BLaER1 treated with 17β-estradiol and CSF1 and Interleukin-3, amounts not matched to agents 10 nM and 100 nM (cell line): ENCODE measurements at regions not wholly inside any gene's neighbourhood (a gene's known extent, or its start where the extent isn't known, plus 50 kb on each side); places are given as distances from the start of the nearest gene placed in this dataset.
"Not testable (repeated sequence)": the region's sequence is repeated elsewhere in the genome, so short reads cannot be mapped to it uniquely, and the experiment has no call there.

Experiments used
- H3K27ac ChIP-seq, 11 experiments: shearing (Covaris generic); formaldehyde crosslinking; 2 replicates each; pipeline ENCODE4 v1.8.1; 2022
- H3K27me3 ChIP-seq, 11 experiments: shearing (Covaris generic); formaldehyde crosslinking; 2 replicates each; pipeline ENCODE4 v1.8.1; 2022
- H3K36me3 ChIP-seq, 11 experiments: shearing (Covaris generic); formaldehyde crosslinking; 2 replicates each; pipeline ENCODE4 v1.8.1; 2022
- H3K4me1 ChIP-seq, 10 experiments: shearing (Covaris generic); formaldehyde crosslinking; 2 replicates each; pipeline ENCODE4 v1.8.1; 2022
- H3K4me2 ChIP-seq, 11 experiments: shearing (Covaris generic); formaldehyde crosslinking; 2 replicates each; pipeline ENCODE4 v1.8.1; 2022
- H3K4me3 ChIP-seq, 10 experiments: shearing (Covaris generic); formaldehyde crosslinking; 2 replicates each; pipeline ENCODE4 v1.8.1; 2022
- H3K9ac ChIP-seq, 11 experiments: shearing (Covaris generic); formaldehyde crosslinking; 2 replicates each; pipeline ENCODE4 v1.8.1; 2022
- H3K9me3 ChIP-seq, 11 experiments: shearing (Covaris generic); formaldehyde crosslinking; replicated peaks in 1 of 11; 2 replicates each; pipeline ENCODE4 v1.8.1; 2022
- H4K20me1 ChIP-seq, 11 experiments: shearing (Covaris generic); formaldehyde crosslinking; 2 replicates each; pipeline ENCODE4 v1.8.1; 2022
- Cebpa-rat ChIP-seq, 11 experiments: shearing (Covaris generic); IDR thresholded peaks; 2 replicates each; pipeline ENCODE4 v1.8.1; 2022

GRCh38 chr2:38489846-38490245 lies 112.8 kb upstream of the ATL2 start:
- H3K9me3 ChIP-seq: no peaks in the 10 kb centered on the region
- no peak for TF ChIP-seq Cebpa-rat (IDR thresholded peaks at IDR 0.05)
- no peak overlapping the region for H3K9ac ChIP-seq
- no peak overlapping the region for H3K4me2 ChIP-seq
- no peak overlapping the region for H3K27ac ChIP-seq
- no peak overlapping the region for H3K4me3 ChIP-seq
- H3K4me1 ChIP-seq: peaks cover 4 to 20% (median 13%) of the 10 kb centered on the region in 10 experiments; a peak in 17 of 20 replicates
- H3K36me3 ChIP-seq: no peaks in the 10 kb centered on the region
- no peaks in the 10 kb centered on the region for H4K20me1 ChIP-seq
- H3K27me3 ChIP-seq: no peaks in the 10 kb centered on the region

GRCh38 chr2:38487852-38488251 lies 110.8 kb upstream of the ATL2 start:
- Histone ChIP-seq H3K27ac (no peak overlapping the region), H3K4me3 (no peak overlapping the region), H3K27me3 (no peaks in the 10 kb centered on the region), H3K4me2 (no peak overlapping the region), H4K20me1 (no peaks in the 10 kb centered on the region), H3K4me1 (peaks cover 15 to 33% (median 26%) of the 10 kb centered on the region in 10 experiments; a peak in 19 of 20 replicates), H3K9ac (no peak overlapping the region), H3K9me3 (no peaks in the 10 kb centered on the region), H3K36me3 (no peaks in the 10 kb centered on the region)
- TF ChIP-seq Cebpa-rat (IDR thresholded peaks at IDR 0.05): no peak

DNA sequence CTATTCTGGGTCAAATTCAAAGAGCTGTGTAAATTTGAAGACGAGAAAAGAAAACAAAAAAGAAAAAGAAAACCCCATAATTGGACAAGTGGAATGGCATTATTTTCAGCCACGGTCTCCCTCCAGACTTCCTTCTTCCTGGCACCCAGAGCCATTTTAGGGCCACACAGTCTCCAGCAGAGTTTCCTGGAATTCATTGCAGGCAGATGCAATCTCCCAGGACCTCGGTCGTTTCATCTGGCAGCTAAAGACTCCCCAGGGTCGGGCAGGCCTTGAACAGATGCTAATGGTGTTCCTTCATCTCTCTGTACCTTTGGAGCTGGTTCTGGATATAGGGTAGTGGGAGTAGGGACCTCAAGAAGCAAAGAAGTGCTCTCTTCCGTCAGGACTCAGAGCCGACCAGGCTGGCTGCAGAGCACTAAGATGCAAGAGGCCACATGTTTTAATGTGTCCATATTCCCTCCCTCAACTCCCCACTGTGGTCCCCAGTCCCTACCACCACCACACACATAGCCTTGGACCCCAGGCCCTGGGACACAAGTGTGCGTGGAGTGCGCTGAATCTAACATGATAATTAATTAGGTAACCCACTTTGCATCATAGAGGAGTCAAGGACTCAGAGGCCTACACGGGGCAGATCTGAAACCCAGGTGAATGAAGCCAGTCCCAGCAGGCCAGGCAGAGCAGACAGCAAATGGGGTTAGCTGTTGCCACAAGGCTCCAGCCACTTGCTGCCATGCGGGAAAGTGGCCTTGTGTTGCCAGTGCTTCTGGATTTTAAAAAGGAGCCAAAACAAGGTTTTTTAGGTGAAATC lies 109.3 kb upstream of the ATL2 start:
- H3K27ac ChIP-seq: peak overlapping the region in 2 of 11 experiments; percentile 13 to 15; a peak in 2 of 22 replicates
- no peak; a peak in 1 of 22 replicates for TF ChIP-seq Cebpa-rat (IDR thresholded peaks at IDR 0.05)
- H4K20me1 ChIP-seq: no peaks in the 10 kb centered on the region
- peaks cover 15 to 33% (median 26%) of the 10 kb centered on the region in 10 experiments; a peak in 19 of 20 replicates for H3K4me1 ChIP-seq
- no peaks in the 10 kb centered on the region for H3K27me3 ChIP-seq
- H3K36me3 ChIP-seq: no peaks in the 10 kb centered on the region
- H3K9me3 ChIP-seq: peaks cover under 1 to 7% (median 4%) of the 10 kb centered on the region in 11 experiments; a peak in 18 of 22 replicates
- peak overlapping the region in 5 of 11 experiments; percentile 7 to 66 (median 59); a peak in 8 of 22 replicates for H3K4me2 ChIP-seq
- H3K4me3 ChIP-seq: no peak overlapping the region
- no peak overlapping the region for H3K9ac ChIP-seq

DNA sequence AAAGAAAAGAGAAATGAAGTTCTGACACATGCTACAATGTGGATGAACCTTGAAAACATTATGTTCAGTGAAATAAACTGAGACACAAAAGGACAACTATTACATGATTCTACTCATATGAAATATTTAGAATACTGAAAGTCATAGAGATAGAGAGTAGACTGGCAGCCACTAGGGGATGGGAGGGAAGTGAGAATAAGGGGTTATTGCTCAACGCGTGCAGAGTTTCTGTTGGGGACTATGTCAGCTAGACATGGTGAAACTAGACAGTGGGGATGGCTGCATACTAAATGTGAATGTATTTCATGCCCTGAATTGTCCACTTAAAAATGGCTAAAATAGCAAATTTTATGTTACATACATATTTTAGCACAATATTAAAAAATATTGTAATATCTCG lies 108.7 kb upstream of the ATL2 start:
- Histone ChIP-seq H3K9me3 (peaks cover 7 to 14% (median 11%) of the 10 kb centered on the region in 11 experiments), H3K9ac (no peak overlapping the region), H3K4me1 (peaks cover 15 to 33% (median 26%) of the 10 kb centered on the region in 10 experiments; a peak in 19 of 20 replicates), H3K4me3 (no peak overlapping the region), H3K27me3 (no peaks in the 10 kb centered on the region), H3K4me2 (peak overlapping the region in 8 of 11 experiments; percentile 7 to 73 (median 60); a peak in 10 of 22 replicates), H4K20me1 (no peaks in the 10 kb centered on the region), H3K36me3 (no peaks in the 10 kb centered on the region; a peak in 1 of 22 replicates), H3K27ac (no peak overlapping the region; a peak in 1 of 22 replicates)
- peak in 6 of 11 experiments; percentile 49 to 63 (median 52); a peak in 7 of 22 replicates for TF ChIP-seq Cebpa-rat (IDR thresholded peaks at IDR 0.05)

- H3K36me3 ChIP-seq: peaks cover 0 to 5% (median 0%) of the 10 kb centered on the region in 11 experiments; a peak in 2 of 22 replicates
- peaks cover 15 to 22% (median 19%) of the 10 kb centered on the region in 11 experiments for H3K9me3 ChIP-seq
- no peak overlapping the region for H3K4me3 ChIP-seq
- H3K9ac ChIP-seq: no peak overlapping the region
- peaks cover 15 to 33% (median 26%) of the 10 kb centered on the region in 10 experiments; a peak in 19 of 20 replicates for H3K4me1 ChIP-seq
- TF ChIP-seq Cebpa-rat (IDR thresholded peaks at IDR 0.05): no peak
- H3K27me3 ChIP-seq: no peaks in the 10 kb centered on the region
- peak overlapping the region; percentile 3 to 73 (median 61); a peak in 16 of 22 replicates for H3K4me2 ChIP-seq
- H3K27ac ChIP-seq: peak overlapping the region in 1 of 11 experiments; percentile 4; a peak in 2 of 22 replicates
- H4K20me1 ChIP-seq: no peaks in the 10 kb centered on the region
These were observed 107.9 kb upstream of the ATL2 start for GRCh38 chr2:38484957-38485356.

DNA sequence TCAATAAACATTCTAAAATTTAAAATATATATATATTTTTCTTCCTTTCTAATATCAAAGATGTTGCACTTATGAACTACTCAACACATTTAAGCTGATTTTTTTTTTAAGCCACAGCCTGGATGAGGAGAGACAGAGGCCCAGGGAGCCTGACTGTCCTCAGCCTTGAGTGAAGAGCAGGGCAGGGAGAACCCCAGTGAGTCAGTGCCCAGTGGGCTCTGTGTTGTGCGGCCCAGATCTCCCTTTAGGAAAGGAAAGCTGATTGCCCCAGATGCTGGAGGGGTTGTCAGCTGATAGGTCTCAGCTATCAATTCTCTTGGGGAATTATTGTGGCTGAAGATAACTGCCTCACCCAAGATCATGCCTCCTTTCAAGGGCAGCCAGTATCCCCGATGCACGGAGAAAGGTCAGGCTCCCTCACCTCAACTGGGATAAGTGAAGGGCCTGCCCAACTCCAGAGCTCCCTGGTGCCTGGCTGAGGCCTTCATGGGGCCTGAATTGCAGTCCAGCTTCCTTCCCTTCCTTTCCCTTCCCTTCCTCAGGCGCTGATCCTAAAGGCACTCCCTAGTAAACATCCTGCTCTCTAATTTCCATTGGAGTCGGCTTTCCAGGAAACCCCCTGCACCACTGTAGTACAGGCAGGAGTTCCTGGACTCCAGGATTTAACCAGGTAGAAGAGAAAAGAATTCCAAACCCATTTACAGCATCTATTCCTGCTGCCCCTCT lies 106.9 kb upstream of the ATL2 start:
- H4K20me1 ChIP-seq: no peaks in the 10 kb centered on the region
- peak overlapping the region; percentile 0 to 73 (median 61); a peak in 20 of 22 replicates for H3K4me2 ChIP-seq
- H3K27ac ChIP-seq: peak overlapping the region in 1 of 11 experiments; percentile 21; a peak in 1 of 22 replicates
- peaks cover 17 to 24% (median 21%) of the 10 kb centered on the region in 11 experiments for H3K9me3 ChIP-seq
- no peaks in the 10 kb centered on the region for H3K27me3 ChIP-seq
- TF ChIP-seq Cebpa-rat (IDR thresholded peaks at IDR 0.05): no peak
- peaks cover 15 to 33% (median 26%) of the 10 kb centered on the region in 10 experiments; a peak in 19 of 20 replicates for H3K4me1 ChIP-seq
- no peak overlapping the region for H3K4me3 ChIP-seq
- peaks cover 0 to 5% (median 0%) of the 10 kb centered on the region in 11 experiments; a peak in 2 of 22 replicates for H3K36me3 ChIP-seq
- peak overlapping the region in 3 of 11 experiments; percentile 39 to 47 (median 44); a peak in 4 of 22 replicates for H3K9ac ChIP-seq

DNA sequence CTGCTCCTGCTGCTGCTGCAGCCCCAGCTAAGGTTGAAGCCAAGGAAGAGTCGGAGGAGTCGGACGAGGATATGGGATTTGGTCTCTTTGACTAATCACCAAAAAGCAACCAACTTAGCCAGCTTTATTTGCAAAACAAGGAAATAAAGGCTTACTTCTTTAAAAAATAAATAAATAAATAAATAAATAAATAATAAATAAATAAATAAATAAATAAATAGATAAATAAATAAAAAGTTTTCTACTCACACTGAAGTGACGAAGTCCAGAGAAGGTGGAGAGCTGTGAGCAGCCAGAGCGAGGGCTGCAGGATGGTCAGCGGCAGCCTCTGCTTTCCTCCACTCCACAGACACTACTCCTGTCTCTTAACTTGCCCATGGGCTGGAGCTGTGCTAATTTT lies 105.6 kb upstream of the ATL2 start:
- peaks cover 15 to 33% (median 26%) of the 10 kb centered on the region in 10 experiments; a peak in 19 of 20 replicates for H3K4me1 ChIP-seq
- not testable (repeated sequence) for H3K4me2 ChIP-seq, H3K4me3 ChIP-seq, H3K27me3 ChIP-seq, H3K27ac ChIP-seq, H3K36me3 ChIP-seq, H3K9ac ChIP-seq, H4K20me1 ChIP-seq
- peaks cover 17 to 24% (median 21%) of the 10 kb centered on the region in 11 experiments for H3K9me3 ChIP-seq

- no peak overlapping the region for H3K9ac ChIP-seq
- no peak overlapping the region for H3K4me2 ChIP-seq
- peak overlapping the region in 2 of 10 experiments; percentile 11 to 21; a peak in 1 of 20 replicates for H3K4me3 ChIP-seq
- H3K9me3 ChIP-seq: peaks cover 17 to 24% (median 21%) of the 10 kb centered on the region in 11 experiments
- H3K27me3 ChIP-seq: no peaks in the 10 kb centered on the region
- H3K36me3 ChIP-seq: peaks cover 0 to 5% (median 0%) of the 10 kb centered on the region in 11 experiments; a peak in 2 of 22 replicates
- no peaks in the 10 kb centered on the region for H4K20me1 ChIP-seq
- peaks cover 15 to 23% (median 20%) of the 10 kb centered on the region in 10 experiments; a peak in 19 of 20 replicates for H3K4me1 ChIP-seq
- H3K27ac ChIP-seq: no peak overlapping the region
- no peak for TF ChIP-seq Cebpa-rat (IDR thresholded peaks at IDR 0.05)
These were observed 103.5 kb upstream of the ATL2 start for GRCh38 chr2:38480617-38481016.
